ENCODE measurements at regions not wholly inside any gene's neighbourhood (a gene's known extent, or its start where the extent isn't known, plus 50 kb on each side); places are given as distances from the start of the nearest gene placed in this dataset.
"Not testable (repeated sequence)": the region's sequence is repeated elsewhere in the genome, so short reads cannot be mapped to it uniquely, and the experiment has no call there.

DNA sequence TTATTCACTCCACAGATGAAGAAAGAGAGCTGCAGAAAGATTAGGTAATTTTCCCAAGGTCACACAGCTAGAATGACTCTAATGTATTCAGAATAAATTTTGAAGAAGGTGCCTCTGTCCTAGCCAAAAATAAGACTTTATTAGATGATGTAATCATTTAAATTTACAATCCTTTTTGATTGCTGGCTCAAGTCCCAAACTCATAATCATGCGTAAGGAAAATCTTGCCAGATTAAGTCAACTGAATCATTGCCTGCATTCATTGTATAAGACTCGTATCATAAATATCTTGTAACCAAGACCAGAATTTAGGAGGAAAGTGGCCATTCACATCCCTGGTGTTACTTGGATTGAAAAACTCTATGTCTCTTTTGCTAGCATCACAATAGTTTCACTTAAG lies 53.1 kb upstream of the STK39 start:
- DNase-seq: peak; percentile 36

- no peak for DNase-seq
Observed at GRCh38 chr2:168304024-168304681, 56.8 kb upstream of the STK39 start.

DNA sequence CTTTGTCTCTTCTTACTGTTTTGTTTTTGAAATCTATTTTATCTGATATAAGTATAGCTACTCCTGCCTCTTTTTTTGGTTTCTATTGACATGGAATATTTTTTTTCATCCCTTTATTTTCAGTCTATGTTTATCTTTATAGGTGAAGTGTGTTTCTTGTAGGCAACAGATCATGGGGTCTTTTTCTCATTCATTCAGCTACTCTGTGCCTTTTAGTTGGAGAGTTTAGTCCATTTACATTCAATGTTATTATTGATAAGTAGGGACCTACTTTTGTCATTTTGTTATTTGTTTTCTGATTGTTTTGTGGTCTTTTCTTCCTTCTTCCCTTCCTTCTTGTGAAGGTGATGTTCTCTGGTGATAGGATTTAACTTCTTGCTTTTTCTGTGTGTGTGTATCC lies 60.0 kb upstream of the STK39 start:
- no peak for DNase-seq

GRCh38 chr2:168310580-168310979 lies 63.2 kb upstream of the STK39 start:
- no peak for DNase-seq

DNA sequence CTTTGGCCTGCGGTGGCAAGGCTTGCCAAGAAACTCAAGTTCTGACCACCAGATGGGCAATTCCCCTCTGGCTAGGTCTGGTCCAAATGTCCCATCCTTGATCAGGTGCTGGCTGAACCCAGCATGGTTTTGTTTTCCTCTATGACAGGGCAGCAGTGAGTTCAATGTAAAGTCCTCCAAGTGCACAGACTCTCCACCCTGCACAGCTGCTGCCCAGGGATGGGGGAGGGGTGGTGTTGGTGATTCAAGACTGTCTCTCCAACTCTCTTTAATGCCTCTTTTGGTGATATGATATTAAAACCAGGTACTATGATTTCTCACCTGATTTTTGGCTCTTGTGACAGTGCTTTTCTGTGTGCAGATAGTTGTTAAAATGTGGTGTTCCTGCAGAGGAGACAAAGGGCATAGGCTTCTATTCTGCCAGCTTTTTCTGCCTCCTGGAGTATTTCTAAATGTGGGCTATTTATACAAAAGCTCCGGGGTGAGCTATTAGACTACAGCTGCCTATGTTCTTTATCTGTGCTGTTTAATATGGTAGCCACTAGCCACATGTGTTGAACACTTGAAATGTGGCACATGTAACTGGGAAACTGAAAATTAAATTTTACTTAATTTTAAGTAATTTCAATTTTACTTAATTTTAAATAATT lies 64.0 kb upstream of the STK39 start:
- no peak for DNase-seq

GRCh38 chr2:168312036-168312822 lies 64.8 kb upstream of the STK39 start:
- no peak for DNase-seq

- DNase-seq: no peak
Observed at GRCh38 chr2:168314236-168314635, 66.8 kb upstream of the STK39 start.

DNA sequence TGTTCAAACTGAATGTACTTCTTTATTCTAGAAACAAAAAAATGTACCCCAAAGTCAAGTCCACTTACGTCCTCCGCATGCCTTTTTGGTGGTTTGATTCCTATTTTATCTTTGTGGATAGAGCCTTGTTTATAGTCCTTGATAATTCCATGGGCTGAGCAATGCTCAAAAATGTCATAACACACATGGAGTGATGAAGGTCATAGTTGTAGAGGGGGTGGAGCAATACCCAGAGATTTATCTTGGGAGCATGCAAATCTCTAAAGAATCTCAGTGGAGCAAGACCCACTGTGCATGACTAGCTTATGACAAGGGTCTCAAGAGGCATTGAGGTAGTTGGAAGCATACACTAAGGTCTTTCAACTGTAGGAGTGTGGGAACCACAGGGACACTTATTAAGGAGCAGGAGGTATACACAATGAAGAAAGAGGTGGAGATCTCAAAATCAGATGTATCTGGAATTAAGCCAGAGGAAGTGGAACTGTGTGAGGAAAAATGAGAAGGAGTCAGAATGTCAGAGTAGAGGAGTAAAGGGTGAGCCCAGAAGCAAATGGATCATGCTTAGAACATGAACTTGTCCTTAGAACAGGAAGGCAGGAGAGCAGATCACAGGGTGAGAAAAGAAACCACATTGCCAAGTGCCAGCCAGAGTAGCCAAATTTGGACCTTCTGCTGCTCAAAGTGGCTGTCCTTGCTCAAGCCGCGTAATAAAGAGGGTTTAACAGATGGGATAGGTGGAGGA lies 68.1 kb upstream of the STK39 start:
- DNase-seq: no peak

- DNase-seq: peak; percentile 7
Observed at GRCh38 chr2:168316073-168316440, 68.7 kb upstream of the STK39 start.

DNA sequence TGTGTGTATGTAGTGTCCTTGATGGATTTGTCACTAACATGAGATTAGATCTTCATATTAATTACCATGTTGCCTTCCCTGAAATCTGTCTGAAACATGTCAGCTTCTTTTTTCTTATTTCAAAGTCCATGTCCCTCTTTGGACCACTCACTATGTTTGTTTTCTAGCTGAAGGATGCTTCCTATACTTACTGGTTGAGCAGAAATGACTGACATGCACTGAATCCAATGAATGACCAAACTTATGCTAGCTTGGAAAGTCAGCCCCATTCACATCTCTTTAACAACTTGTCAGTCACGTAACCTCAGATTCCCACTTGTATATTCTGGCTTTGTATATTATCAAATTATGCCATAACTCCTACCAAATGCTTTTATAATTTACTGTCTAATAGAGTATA lies 69.9 kb upstream of the STK39 start:
- DNase-seq: no peak

GRCh38 chr2:168320267-168320666 lies 72.9 kb upstream of the STK39 start:
- peak; percentile 9 for DNase-seq

DNA sequence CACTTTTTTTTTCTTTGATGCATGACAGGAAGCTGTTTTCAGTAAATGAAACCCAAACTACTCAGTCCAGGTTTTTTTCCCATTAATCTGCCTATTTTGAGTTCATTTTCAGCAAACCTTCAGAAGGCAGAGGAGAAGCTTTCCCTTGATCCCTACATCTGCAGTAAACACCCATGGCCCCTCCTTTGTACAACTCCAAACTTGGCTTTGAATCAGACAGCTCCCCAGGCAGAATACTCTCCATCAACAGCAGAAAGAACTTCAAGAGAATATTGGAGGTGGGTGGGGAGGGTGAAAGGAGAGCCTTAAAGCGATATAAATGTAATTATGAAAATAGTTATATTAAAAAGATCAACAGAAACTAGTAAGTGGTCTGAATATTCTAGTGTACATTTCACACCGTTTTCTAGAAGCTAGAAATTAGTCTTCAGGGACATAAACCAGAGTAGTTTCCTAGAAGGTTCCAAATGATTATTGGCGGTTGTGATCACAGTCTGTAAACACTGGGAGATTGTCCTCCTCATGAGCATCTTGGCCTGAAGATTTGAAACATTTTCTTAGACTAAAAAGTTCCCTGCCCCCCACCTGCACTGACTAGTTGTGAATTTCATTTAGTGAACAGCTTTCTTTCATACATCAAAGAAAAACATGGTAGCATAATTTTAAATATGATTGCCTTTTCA lies 75.1 kb upstream of the STK39 start:
- DNase-seq: no peak

GRCh38 chr2:168323529-168324021 lies 76.2 kb upstream of the STK39 start:
- DNase-seq: peak; percentile 11

GRCh38 chr2:168326572-168326971 lies 79.2 kb upstream of the STK39 start:
- no peak for DNase-seq

- DNase-seq: no peak
Observed at GRCh38 chr2:168327328-168327727, 79.9 kb upstream of the STK39 start.

- no peak for DNase-seq
Observed at GRCh38 chr2:168328421-168328820, 81.0 kb upstream of the STK39 start.

DNA sequence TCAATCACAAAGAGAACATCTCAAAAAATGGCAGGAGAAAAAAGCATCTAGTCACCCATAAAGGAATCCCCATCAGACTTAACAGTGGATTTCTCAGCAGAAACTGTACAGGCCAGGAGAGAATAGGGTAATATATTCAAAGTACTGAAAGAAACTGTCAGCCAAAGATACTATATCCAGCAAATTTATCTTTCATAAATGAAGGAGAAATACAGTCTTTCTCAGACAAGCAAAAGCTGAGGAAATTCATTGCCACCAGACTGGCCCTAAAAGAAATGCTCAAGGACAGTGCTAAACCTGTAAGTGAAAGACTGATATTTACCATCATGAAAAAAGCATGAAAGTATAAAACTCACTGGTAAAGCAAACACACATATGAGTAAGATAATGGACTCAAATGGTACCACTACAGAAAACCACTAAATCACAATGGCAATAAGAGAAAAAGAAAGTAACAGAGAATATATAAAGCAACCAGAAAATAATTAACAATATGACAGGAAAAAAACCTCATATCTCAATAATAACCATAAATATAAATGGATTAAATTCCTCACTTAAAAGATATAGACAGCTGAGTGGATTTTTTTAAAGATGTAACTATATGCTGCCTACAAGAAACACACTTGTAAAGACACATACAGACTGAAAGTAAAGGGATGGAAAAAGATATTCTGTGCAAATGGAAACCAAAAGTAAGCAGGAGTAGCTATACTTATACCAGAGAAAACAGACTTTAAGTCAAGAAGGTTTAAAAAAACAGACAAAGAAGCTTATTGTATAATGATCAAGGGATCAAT lies 83.4 kb upstream of the STK39 start:
- no peak for DNase-seq

DNA sequence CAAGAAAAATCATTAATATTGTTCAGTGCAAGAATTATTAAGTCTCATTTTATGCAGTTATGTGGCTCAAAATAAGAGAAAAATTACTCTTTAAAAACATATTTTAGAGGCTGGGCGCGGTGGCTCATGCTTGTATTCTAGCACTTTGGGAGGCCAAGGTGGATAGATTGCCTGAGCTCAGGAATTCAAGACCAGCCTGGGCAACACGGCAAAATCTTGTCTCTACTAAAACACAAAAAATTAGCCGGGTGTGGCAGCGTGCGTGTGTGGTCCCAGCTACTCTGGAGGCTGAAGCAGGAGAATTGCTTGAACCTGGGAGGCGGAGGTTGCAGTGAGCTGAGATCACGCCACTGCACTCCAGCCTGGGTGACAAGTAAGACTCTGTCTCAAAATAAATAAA lies 87.9 kb upstream of the STK39 start:
- DNase-seq: not testable (repeated sequence)

DNA sequence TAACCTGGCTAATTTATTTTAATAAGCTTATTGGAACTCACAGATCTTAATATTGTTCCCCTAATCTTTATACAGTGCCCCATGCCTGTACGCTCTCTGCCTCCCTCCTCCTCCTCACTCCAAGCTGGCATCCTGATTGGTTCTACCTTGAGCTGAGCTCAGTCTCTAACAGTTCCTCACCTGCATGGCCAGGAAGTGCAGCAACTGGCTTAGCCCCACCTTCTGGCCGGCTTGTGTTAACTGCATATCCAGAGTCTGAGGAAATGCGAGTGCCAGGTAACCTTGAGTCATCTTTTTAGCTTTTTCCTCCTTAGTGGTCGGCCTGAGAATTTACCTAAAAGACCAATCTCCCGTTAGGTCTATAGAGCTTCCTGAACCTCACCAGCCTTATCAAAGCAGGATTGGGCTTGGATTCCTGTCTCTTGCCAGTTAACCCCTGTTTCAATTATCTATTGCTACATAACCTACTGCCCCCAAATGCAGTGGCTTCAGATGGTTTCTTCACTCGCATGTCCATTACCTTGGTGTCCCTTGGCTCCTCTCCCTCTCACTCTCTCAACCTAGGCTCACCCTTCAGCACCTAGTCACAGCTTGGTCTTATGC lies 89.5 kb upstream of the STK39 start:
- DNase-seq: no peak

GRCh38 chr2:168338292-168338691 lies 90.9 kb upstream of the STK39 start:
- no peak for DNase-seq

DNA sequence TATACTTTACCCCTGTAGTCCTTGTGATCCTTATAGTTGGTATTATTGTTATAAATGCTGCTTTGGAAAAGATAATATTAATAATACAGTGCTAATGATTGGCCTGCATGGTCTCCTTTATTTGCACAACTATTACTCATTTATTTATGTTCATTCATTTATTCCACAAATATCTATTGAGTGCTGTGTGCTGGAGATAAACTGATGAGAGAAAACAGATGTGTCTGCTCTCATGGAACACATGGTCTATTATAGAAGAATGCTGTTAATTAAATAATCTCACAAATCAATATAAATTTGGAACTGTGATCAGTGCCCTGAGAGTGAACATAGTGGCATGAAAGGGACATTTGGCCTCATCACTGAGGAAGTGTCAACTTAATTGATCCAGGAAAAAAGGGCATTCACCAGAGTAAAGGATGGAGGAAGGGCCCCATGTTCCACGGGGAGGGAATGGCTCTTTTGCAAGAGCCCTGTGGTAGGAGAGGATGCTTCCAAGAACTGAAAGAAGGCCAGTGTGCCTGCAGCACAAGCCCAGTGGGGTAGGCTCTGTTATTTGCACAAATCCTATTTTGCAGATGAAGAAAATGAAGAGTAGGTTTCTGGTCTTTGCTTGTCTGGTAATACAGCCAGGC lies 91.5 kb upstream of the STK39 start:
- no peak for DNase-seq
